ENCODE measurements at regions not wholly inside any gene's neighbourhood (a gene's known extent, or its start where the extent isn't known, plus 50 kb on each side); places are given as distances from the start of the nearest gene placed in this dataset.
"Not testable (repeated sequence)": the region's sequence is repeated elsewhere in the genome, so short reads cannot be mapped to it uniquely, and the experiment has no call there.

GRCh38 chr14:56044196-56044595, 74.0 kb upstream of the PELI2 start:
- DNase-seq (ENCODE audit: low read depth in 2 of 2): no peak

- DNase-seq (ENCODE audit: low read depth in 2 of 2): no peak
Observed at GRCh38 chr14:56046546-56046945, 71.7 kb upstream of the PELI2 start.

GRCh38 chr14:56046996-56047395, 71.2 kb upstream of the PELI2 start:
- no peak for DNase-seq (ENCODE audit: low read depth in 2 of 2)

GRCh38 chr14:56049536-56049935, 68.7 kb upstream of the PELI2 start:
- DNase-seq (ENCODE audit: low read depth in 2 of 2): no peak

GRCh38 chr14:56055511-56055910, 62.7 kb upstream of the PELI2 start:
- no peak for DNase-seq (ENCODE audit: low read depth in 2 of 2)

GRCh38 chr14:56056031-56056430, 62.2 kb upstream of the PELI2 start:
- no peak for DNase-seq (ENCODE audit: low read depth in 2 of 2)

- no peak for DNase-seq (ENCODE audit: low read depth in 2 of 2)
Observed at GRCh38 chr14:56057071-56057741, 61.0 kb upstream of the PELI2 start.

GRCh38 chr14:56057767-56058166, 60.4 kb upstream of the PELI2 start:
- DNase-seq (ENCODE audit: low read depth in 2 of 2): no peak

GRCh38 chr14:56059054-56059453, 59.2 kb upstream of the PELI2 start:
- DNase-seq (ENCODE audit: low read depth in 2 of 2): no peak

GRCh38 chr14:56061051-56061450, 57.2 kb upstream of the PELI2 start:
- no peak for DNase-seq (ENCODE audit: low read depth in 2 of 2)

- DNase-seq (ENCODE audit: low read depth in 2 of 2): no peak
Observed at GRCh38 chr14:56063131-56063530, 55.1 kb upstream of the PELI2 start.

GRCh38 chr14:56064513-56064912, 53.7 kb upstream of the PELI2 start:
- no peak for DNase-seq (ENCODE audit: low read depth in 2 of 2)

- DNase-seq (ENCODE audit: low read depth in 2 of 2): not testable (repeated sequence)
Observed at GRCh38 chr14:56065199-56065598, 53.0 kb upstream of the PELI2 start.

GRCh38 chr14:56065621-56066290, 52.5 kb upstream of the PELI2 start:
- no peak for DNase-seq (ENCODE audit: low read depth in 2 of 2)

Measured in stimulated activated CD4-positive, alpha-beta T cell treated with anti-CD3 and anti-CD28 coated beads, Interleukin-12 subunit alpha, Interleukin-12 subunit beta, amount 100 ng/mL, for 24 hours (primary cell).